CD4-positive, alpha-beta T cell treated with Interleukin-4 for 1 hour (primary cell): ENCODE measurements at regions not wholly inside any gene's neighbourhood (a gene's known extent, or its start where the extent isn't known, plus 50 kb on each side); places are given as distances from the start of the nearest gene placed in this dataset.

Experiments
- DNase-seq, 2 donors: peaks; one replicate each; pipeline ENCODE4 v3.0.0-alpha.2; 2020 to 2022

DNA sequence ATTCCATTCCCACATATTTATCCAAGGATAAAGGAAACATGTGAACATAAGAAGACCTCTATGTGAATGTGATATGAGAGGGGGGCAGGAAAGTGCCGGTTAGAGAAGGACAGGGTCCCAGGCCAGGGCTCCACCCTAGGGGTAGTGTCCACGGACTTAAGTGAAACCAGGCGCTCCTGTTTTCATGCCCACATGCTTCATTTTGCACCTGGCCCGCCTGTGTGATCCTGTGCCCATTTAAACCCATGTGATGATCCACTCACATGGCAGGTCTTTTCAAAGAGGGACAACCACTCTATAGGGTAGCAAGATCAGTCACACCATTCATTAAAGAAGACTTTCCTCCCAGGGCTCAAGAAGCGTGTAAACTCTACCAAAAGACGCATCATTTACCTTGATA is 865.3 kb upstream of the GJE1 start:
- no peak for DNase-seq

DNA sequence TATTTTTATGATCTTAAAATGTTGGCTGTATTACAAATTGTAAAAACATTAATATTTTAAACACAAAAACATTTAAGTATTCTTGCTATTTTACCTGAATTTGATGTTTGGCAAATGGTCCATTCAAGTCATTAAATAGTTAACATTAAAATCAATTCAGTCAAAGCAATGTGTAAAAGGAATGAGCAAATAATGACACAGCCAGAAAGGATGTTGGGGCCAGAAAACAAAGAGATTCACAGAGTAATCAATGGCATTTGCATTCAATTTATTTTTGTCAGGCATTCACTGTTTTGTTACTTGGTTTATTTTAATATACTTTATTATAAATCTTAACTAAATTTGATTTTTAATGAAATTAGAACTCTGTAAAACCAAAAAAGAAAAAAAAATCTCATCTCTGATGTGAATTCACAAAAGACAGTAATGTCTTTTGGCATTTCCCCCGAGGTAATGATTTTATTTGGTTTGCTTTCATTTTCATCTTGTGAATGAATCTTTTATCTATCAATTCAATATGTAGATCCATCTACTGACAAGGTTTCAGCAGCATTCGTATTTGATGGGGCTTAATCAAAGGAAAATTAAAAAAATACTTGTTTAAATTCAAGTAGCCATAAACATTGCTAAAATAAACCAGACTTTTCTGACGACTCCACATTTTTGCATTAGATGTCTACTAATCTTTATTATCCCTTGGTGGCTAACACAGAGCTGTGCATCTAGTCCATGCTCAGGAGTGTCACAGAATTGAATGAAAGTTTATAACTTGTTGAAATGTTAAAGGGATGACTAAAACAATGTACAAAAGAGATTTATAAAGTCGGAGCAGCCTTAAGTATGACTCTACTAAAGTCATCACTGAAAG is 866.7 kb upstream of the GJE1 start:
- no peak for DNase-seq

GRCh38 chr6:141264101-141264500 is 868.6 kb upstream of the GJE1 start:
- no peak for DNase-seq

DNA sequence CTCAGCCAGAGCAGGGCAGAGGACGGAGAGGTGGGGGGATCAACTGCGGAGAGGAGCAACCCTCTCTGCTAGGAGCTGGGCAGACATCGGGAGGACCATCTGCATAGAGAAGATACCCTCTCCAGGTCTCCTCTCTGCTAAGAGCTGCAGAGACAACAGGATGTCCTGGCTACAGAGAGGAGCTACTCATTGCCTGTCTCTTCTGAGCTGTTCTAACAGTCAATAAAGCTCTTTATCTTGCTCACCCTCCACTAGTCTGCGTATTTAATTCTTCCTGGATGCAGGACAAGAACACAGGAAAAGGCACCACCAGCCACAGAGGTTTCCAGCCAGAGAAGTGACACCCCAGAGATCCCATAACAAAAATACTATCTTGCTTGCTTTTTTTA is 871.1 kb upstream of the GJE1 start:
- no peak for DNase-seq

DNA sequence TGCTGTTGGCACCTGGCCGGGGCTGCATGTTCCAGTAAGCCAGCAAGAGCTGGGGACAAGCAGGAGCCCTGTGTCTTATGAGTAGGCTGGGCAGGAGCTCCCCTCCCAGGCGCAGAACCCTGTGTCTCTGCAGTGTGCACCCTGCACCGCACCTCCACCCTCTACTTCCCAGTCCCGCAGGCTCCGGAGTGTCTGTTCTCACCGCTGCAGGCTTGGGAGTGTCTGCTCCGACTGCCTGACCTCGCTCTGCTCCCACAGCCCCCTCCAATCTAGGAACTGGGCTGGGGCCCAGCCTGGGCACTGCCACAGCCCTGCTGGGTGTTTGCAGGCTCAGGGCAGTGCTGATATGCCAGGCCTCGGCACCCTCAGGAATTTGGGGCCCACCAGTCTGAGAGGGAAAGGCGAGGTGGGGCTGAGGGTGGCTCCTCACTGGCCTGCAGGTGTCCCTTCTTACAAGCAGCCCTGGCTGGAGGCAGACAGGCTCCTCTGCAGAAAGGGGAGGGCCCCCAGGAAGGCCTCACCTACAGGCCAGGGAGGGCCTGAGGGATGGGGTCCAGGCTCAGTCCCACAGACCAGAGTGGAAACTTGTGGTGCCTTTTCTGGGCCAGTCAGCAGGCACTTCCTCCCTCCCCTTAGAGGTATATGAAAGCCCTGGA is 871.6 kb upstream of the GJE1 start:
- no peak for DNase-seq

- DNase-seq, result no peak
Measured at GRCh38 chr6:141260627-141261015, 872.1 kb upstream of the GJE1 start.

DNA sequence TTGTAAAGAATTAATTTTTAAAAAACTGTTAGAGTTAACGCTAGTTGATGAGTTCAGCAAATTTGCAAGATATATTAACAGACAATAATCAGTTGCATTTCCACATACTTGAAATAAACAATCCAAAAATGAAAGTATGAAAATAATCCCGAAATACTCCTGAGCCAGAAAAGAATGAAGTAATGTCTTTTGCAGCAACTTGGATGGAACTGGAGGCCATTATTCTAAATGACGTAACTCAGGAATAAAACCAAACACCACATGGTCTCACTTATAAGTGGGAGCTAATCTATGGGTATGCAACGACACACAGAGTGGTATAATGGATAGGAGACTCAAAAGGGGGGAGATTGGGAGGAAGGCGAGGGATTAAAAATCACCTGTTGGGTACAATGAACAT is 872.9 kb upstream of the GJE1 start:
- DNase-seq, result no peak

DNA sequence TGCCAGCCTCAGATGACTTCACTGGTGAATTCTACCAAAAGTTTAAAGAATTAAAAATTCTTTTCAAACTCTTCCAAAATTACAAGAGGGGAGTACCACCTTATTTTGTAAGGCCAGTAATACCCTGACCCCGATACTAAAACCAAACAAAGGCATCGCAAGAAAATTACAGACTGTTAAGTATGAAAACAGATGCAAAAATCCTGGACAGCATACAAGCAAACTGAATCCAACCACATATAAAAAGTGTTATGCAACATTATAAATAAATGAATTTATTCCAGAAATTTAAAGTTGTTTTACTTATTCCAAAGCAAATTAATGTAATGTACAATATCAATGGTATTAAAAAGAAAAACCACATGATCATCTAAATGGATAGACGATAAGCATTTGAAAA is 873.6 kb upstream of the GJE1 start:
- no peak for DNase-seq

DNA sequence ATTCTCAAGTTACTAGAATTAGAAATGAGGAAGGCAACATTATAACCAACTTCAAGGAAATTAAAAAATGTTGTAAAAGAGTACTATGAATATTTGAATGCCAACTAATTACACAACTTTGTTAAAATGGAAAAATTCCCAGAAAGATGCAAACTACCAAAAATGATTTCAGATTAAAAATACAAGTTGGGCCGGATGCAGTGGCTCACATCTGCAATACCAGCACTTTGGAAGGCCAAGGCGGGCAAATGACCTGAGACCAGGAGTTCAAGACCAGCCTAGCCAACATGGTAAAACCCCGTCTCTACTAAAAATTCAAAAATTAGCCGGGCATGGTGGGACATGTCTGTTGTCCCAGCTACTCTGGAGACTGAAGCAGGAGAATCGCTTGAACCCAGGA is 874.2 kb upstream of the GJE1 start:
- DNase-seq, result no peak

DNA sequence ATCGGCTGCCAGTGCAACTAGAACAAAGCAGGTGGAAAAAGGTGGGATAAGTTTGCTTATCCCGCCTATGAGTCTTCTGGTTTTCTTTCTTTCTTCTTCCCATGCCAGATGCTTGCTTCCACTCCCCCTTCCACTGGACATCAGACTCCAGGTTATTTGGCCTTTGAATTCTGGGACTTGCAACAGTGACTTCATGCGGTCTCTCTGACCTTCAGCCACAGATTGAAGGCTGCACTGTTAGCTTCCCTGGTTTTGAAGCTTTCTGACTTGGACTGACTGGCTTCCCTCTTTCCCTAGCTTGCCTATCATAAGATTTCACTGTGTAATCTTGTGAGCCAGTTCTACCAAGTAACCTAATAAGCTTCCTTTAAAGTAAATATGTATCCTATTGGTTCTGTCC is 878.4 kb upstream of the GJE1 start:
- DNase-seq, result no peak

DNA sequence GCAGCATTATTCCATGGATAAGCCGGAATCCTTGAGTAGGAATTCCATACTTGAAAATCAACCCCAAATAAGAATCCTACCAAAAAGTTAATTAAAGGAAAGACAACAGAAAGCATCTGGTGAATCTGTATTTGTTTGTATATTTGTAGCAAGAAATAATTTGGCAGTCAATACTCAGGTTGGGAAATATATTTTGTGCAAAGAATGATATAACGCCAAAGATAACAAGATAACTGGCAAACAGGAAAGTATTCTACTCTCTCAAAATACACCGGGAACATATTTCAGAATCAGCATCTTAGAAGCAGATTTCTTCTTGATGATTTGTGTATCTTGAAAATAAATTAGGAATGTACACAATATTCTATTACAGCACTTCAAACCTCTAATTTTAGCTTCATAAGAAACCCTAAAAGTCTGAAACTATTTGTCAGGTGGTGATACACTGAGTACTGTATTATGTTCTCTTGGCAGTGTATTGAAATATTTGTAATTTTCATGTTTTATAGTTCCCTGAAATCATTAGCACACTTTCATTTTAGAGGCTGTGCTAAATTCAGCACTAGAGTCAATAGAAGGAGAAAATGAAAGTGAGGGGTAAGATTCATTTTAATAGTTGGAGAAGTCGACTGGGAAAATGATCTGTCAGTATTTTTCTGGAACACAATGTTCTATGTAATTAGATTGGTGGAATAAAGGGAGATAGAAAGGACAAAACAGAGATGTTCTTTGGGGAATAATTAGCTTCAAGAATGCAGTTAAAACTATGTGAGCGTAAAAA is 879.7 kb upstream of the GJE1 start:
- DNase-seq, result no peak

- DNase-seq, result no peak
Measured at GRCh38 chr6:141251286-141251685, 881.4 kb upstream of the GJE1 start.

GRCh38 chr6:141248021-141248799 is 884.5 kb upstream of the GJE1 start:
- no peak for DNase-seq

DNA sequence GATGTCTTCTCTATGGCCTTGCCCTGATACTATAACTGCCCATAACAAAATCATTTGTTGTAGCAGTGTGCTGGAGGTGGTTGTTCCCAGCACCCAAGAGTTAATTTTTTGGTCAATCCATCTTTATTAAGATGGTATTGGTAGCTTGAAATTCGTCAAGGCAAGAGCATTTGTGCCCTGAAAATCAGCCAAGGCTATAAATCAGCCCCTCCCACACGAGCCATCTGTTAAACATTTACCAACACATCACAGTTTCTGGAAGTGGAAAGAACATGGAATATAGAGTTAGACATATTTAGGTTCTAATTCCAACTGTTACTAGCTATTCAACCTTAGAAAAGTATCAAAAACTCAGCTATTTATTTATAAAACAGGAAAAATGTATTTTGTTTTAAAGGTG is 888.4 kb upstream of the GJE1 start:
- no peak for DNase-seq

GRCh38 chr6:141242957-141243356 is 889.8 kb upstream of the GJE1 start:
- no peak for DNase-seq

DNA sequence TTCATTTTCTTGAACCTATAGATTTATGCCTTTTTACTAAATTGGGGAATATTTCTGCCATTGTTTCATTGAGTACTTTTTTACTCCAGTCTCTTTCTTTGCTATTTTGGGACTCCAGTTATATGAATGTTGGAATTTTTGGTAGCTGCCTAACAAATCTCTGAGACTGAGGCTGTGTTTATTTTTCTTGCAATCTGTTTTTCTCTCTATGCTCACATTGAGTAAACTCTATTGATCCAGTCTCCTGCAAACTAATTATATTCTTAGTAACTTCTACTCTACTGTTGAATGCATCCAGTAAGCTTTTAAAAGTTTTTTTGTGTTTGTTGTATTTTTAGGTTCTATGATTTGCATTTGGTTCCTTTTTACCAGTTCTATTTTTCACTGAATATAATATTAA is 903.4 kb upstream of the GJE1 start:
- DNase-seq, result no peak

- DNase-seq, result no peak
Measured at GRCh38 chr6:141218583-141218982, 914.1 kb upstream of the GJE1 start.

- DNase-seq, result no peak
Measured at GRCh38 chr6:141216726-141217125, 916.0 kb upstream of the GJE1 start.

DNA sequence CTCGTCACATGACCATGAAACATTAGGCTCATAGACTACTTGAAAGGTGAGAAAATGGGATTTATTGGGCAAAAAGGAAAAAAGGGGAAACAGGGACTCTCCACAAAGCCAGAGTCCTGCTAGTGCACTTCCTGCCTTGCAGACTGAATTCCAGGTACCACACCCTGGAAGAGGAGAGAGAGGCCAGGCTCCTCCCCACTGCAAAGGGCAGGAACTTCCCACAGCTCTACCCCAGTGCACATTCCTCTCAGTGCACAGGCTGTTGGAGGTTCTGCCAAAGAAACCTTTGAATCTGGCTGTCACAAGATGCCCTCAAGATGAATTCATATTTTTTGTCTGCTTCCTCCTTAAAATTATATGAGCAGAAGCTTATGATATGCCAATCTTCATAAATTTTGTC is 920.4 kb upstream of the GJE1 start:
- DNase-seq, result no peak

- DNase-seq, result no peak
Measured at GRCh38 chr6:141211845-141212244, 920.9 kb upstream of the GJE1 start.

GRCh38 chr6:141210901-141211300 is 921.8 kb upstream of the GJE1 start:
- no peak for DNase-seq

GRCh38 chr6:141209890-141210289 is 922.8 kb upstream of the GJE1 start:
- DNase-seq, result no peak

DNA sequence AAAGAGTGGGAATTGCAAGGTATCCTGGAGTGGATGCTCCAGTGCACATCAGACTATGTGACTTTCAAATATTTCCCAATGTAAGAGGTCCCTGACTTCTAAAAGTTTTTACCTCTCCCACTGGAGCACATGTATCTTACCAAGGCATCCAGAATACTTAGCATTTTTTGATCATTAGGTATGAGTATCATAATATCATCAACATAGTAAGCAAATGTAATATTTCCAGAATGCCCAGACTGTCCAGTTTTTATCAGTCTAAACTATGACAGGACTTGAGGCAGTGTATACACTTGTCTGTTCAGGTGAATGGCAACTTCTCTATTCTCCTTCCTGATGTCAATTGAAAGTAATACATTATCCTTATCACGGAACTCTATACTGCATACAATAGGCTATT is 924.6 kb upstream of the GJE1 start:
- DNase-seq, result no peak
